Astrocyte (in vitro differentiated cells and primary cell): ENCODE measurements at regions not wholly inside any gene's neighbourhood (a gene's known extent, or its start where the extent isn't known, plus 50 kb on each side); places are given as distances from the start of the nearest gene placed in this dataset.

Experiments used
- CTCF ChIP-seq: IDR thresholded peaks from 2 replicates; pipeline ENCODE4 v1.5.1; 2011; ENCODE audit warnings: low read depth, mild to moderate bottlenecking, inconsistent platforms, low read length, moderate library complexity; ENCODE audit not compliant: insufficient read depth
- EZH2 ChIP-seq: IDR thresholded peaks from 2 replicates; pipeline ENCODE4 v1.6.1; 2012; ENCODE audit warnings: mild to moderate bottlenecking, low read length, inconsistent platforms; ENCODE audit not compliant: insufficient read depth

- TF ChIP-seq CTCF (no peak), EZH2 (no peak)
Observed at GRCh38 chr12:59044791-59045190, 124.5 kb upstream of the LRIG3 start.
